Left ventricle myocardium superior (tissue), 1 donor: ENCODE measurements at regions not wholly inside any gene's neighbourhood (a gene's known extent, or its start where the extent isn't known, plus 50 kb on each side); places are given as distances from the start of the nearest gene placed in this dataset.

Experiments used
- ATAC-seq: fragments of 200-7000 bp; cut with Tn5 transposase; one replicate; pipeline ENCODE4 v1.9.1; 2020; ENCODE audit warnings: mild to moderate bottlenecking, moderate library complexity
- DNase-seq: peaks from one replicate; pipeline ENCODE4 v3.0.0-alpha.2; 2020
- intact Hi-C: fragments of 100-400 bp; cut with micrococcal nuclease; formaldehyde crosslinking; loops from one replicate; pipeline ENCODE4 v1.11.0; 2022
- donor health status: DM: no; HTN: yes; CAD: no; lungs with severe emphysema.

GRCh38 chr6:113073611-113074191 lies 726.6 kb downstream of the RFPL4B start:
- intact Hi-C loops = no loop called here
- ATAC-seq = no peak
- DNase-seq = no peak

GRCh38 chr6:113076116-113076515 lies 729.0 kb downstream of the RFPL4B start:
- intact Hi-C loops = no loop called here
- no peak for DNase-seq
- no peak for ATAC-seq

GRCh38 chr6:113076816-113077215 lies 729.7 kb downstream of the RFPL4B start:
- DNase-seq (no peak), ATAC-seq (no peak)
- intact Hi-C loops = no loop called here

- intact Hi-C loops = no loop called here
- DNase-seq (no peak), ATAC-seq (no peak)
Observed at GRCh38 chr6:113077794-113078193, 730.7 kb downstream of the RFPL4B start.

GRCh38 chr6:113078791-113079190 lies 731.7 kb downstream of the RFPL4B start:
- intact Hi-C loops = no loop called here
- no peak for ATAC-seq
- DNase-seq = no peak

- ATAC-seq (no peak), DNase-seq (no peak)
- intact Hi-C loops = no loop called here
Observed at GRCh38 chr6:113082745-113083144, 735.6 kb downstream of the RFPL4B start.

GRCh38 chr6:113083947-113084346 lies 736.8 kb downstream of the RFPL4B start:
- DNase-seq (no peak), ATAC-seq (no peak)
- intact Hi-C loops = no loop called here

GRCh38 chr6:113089056-113089455 lies 741.9 kb downstream of the RFPL4B start:
- DNase-seq (no peak), ATAC-seq (no peak)
- intact Hi-C loops = no loop called here

- DNase-seq = no peak
- intact Hi-C loops = no loop called here
- no peak for ATAC-seq
Observed at GRCh38 chr6:113092795-113093194, 745.7 kb downstream of the RFPL4B start.

GRCh38 chr6:113094779-113095178 lies 747.6 kb downstream of the RFPL4B start:
- intact Hi-C loops = no loop called here
- ATAC-seq (no peak), DNase-seq (no peak)

- intact Hi-C loops = no loop called here
- no peak for ATAC-seq
- DNase-seq = no peak
Observed at GRCh38 chr6:113095841-113096240, 748.7 kb downstream of the RFPL4B start.

GRCh38 chr6:113102761-113103160 lies 754.4 kb upstream of the MARCKS start:
- DNase-seq (no peak), ATAC-seq (no peak)
- intact Hi-C loops = no loop called here

GRCh38 chr6:113103634-113104361 lies 753.3 kb upstream of the MARCKS start:
- no peak for DNase-seq
- intact Hi-C loops = no loop called here
- ATAC-seq = no peak

- no peak for ATAC-seq
- intact Hi-C loops = no loop called here
- no peak for DNase-seq
Observed at GRCh38 chr6:113104541-113104940, 752.6 kb upstream of the MARCKS start.

- intact Hi-C loops = no loop called here
Observed at GRCh38 chr6:113104951-113105350, 752.2 kb upstream of the MARCKS start.

GRCh38 chr6:113110211-113110610 lies 746.9 kb upstream of the MARCKS start:
- ATAC-seq (no peak), DNase-seq (no peak)
- intact Hi-C loops = no loop called here

More at GRCh38 chr6:113104951-113105350, 752.2 kb upstream of the MARCKS start:
- DNase-seq = no peak
- no peak for ATAC-seq

- DNase-seq (no peak), ATAC-seq (no peak)
- intact Hi-C loops = no loop called here
Observed at GRCh38 chr6:113111550-113111949, 745.6 kb upstream of the MARCKS start.

- intact Hi-C loops = no loop called here
- ATAC-seq = no peak
- no peak for DNase-seq
Observed at GRCh38 chr6:113112086-113112485, 745.1 kb upstream of the MARCKS start.

GRCh38 chr6:113115196-113115595 lies 741.9 kb upstream of the MARCKS start:
- DNase-seq (no peak), ATAC-seq (no peak)
- intact Hi-C loops = no loop called here

GRCh38 chr6:113120224-113120581 lies 736.9 kb upstream of the MARCKS start:
- DNase-seq = no peak
- ATAC-seq = no peak
- intact Hi-C loops = no loop called here

- DNase-seq = no peak
- no peak for ATAC-seq
- intact Hi-C loops = no loop called here
Observed at GRCh38 chr6:113120582-113121285, 736.4 kb upstream of the MARCKS start.
